ENCODE measurements at regions not wholly inside any gene's neighbourhood (a gene's known extent, or its start where the extent isn't known, plus 50 kb on each side); places are given as distances from the start of the nearest gene placed in this dataset.
"Not testable (repeated sequence)": the region's sequence is repeated elsewhere in the genome, so short reads cannot be mapped to it uniquely, and the experiment has no call there.

DNA sequence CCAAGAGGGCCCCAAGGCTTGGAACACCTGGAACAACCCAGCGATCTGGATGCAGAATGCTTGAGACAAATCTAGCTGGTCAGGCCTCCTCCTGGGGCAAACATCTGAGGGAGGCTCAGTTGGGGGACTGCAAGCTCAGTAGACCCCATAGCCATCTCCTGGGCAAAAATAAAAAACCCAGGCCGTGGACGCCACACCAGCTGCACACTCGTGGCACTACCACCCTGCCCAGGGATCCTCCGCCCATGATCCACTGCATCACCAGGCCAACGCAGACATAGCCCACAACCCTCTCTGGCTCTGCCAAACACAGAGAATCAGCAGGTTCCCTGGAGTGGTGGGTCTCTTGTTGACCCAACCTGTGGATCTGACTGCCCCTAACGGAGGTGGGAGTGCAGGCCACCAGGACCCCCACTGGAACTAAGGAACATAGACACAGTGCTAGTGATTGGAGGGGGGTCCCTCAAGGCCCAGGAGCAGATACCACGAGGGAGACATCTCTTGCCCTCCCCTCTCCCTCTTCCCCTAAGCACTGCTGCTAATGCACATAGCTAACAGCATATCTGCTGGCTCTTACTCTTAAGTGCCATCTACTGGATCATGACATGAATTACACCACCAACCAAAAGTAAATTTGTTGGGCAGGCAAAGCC, 147.2 kb downstream of the CHD1L start:
- ChIA-PET POLR2A (interaction anchor here (1.3 kb wide), 1 partner anchor 146 kb away, joined by 3 read pairs; no protein-coding TSS in a partner anchor), CTCF (interaction anchor here (0.5 to 3.1 kb wide), 9 partner anchors 9 to 816 kb away, joined by 3 to 25 read pairs (median 5); no protein-coding TSS in a partner anchor)
- DNase-seq (ENCODE audit: extremely low spot score), result peak; percentile 70
- TF ChIP-seq NFRKB (IDR thresholded peaks at IDR 0.05) (no peak), ZNF384 (IDR thresholded peaks at IDR 0.05) (no peak), TARDBP (IDR thresholded peaks at IDR 0.05) (no peak), BHLHE40 (IDR thresholded peaks at IDR 0.05; ENCODE audit: borderline replicate concordance) (no peak), SP1 (IDR thresholded peaks at IDR 0.05) (no peak)
- TF ChIP-seq, protein P1, sequence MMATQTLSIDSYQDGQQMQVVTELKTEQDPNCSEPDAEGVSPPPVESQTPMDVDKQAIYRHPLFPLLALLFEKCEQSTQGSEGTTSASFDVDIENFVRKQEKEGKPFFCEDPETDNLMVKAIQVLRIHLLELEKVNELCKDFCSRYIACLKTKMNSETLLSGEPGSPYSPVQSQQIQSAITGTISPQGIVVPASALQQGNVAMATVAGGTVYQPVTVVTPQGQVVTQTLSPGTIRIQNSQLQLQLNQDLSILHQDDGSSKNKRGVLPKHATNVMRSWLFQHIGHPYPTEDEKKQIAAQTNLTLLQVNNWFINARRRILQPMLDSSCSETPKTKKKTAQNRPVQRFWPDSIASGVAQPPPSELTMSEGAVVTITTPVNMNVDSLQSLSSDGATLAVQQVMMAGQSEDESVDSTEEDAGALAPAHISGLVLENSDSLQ (IDR thresholded peaks at IDR 0.05), result no peak

DNA sequence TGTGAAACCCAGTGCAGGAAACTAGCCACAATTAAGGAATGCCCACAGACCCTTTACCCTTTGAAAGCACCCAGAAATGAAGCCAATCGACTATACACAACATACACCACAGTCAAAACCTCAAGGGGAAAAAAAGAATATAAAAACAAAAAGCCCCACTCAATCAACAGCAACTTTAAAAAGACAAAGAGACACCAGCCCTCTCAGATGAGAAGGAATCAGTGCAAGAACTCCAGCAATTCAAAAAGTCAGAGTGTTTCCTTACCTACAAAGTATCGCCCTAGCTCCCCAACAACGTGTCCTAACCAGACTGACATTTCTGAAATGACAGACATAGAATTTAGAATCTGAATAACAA, 147.7 kb downstream of the CHD1L start:
- TF ChIP-seq, protein P1 (IDR thresholded peaks at IDR 0.05), result no peak
- no peak for TF ChIP-seq NFRKB (IDR thresholded peaks at IDR 0.05)
- TF ChIP-seq FOXA1 (IDR thresholded peaks at IDR 0.05), result no peak
- TF ChIP-seq HDGF (IDR thresholded peaks at IDR 0.05; ENCODE audit: borderline replicate concordance), result no peak
- no peak for TF ChIP-seq ARNT (IDR thresholded peaks at IDR 0.05)
- no peak for TF ChIP-seq ELF4 (IDR thresholded peaks at IDR 0.05)
- TF ChIP-seq TARDBP (IDR thresholded peaks at IDR 0.05), result no peak
- no peak for TF ChIP-seq FOXK2 (IDR thresholded peaks at IDR 0.05)
- no peak for TF ChIP-seq BHLHE40 (IDR thresholded peaks at IDR 0.05; ENCODE audit: borderline replicate concordance)
- TF ChIP-seq ZNF384 (IDR thresholded peaks at IDR 0.05), result no peak
- no peak for TF ChIP-seq CTBP1 (IDR thresholded peaks at IDR 0.05; ENCODE audit: borderline replicate concordance)
- TF ChIP-seq SP1 (IDR thresholded peaks at IDR 0.05), result no peak
- TF ChIP-seq L3MBTL2 (conservative IDR thresholded peaks at IDR 0.05), result no peak
- no peak for TF ChIP-seq LEF1 (IDR thresholded peaks at IDR 0.05; ENCODE audit: borderline replicate concordance)
- TF ChIP-seq SUZ12 (IDR thresholded peaks at IDR 0.05), result no peak
- no peak for TF ChIP-seq FOXM1 (IDR thresholded peaks at IDR 0.05; ENCODE audit: borderline replicate concordance)
- no peak for DNase-seq (ENCODE audit: extremely low spot score)
- POLR2A ChIA-PET, result no interaction called here
- CTCF ChIA-PET, result interaction anchor here (0.5 to 3.1 kb wide), 10 partner anchors 10 to 816 kb away, joined by 3 to 25 read pairs (median 4); no protein-coding TSS in a partner anchor

DNA sequence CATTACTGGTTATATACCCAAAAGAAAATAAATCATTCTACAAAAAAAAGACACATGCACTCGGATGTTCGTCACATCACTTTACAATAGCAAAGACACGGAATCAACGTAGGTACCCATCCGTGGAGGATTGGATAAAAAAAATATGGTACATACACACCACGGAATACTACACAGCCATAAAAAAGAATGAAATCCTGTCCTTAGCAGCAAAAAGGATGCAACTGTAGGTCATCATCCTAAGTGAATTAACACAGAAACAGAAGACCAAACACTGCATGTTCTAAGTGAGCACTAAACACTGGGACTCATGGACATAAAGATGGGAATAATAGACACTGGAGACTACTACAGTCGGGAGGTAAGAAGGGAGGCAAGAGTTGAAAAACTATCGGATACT, 148.6 kb downstream of the CHD1L start:
- ChIA-PET POLR2A (no interaction called here), CTCF (interaction anchor here (0.6 kb wide), 2 partner anchors 39 to 223 kb away, joined by 4 to 7 read pairs; no protein-coding TSS in a partner anchor)
- TF ChIP-seq TARDBP (IDR thresholded peaks at IDR 0.05), result no peak
- no peak for TF ChIP-seq SP1 (IDR thresholded peaks at IDR 0.05)
- TF ChIP-seq FOXA1 (IDR thresholded peaks at IDR 0.05), result no peak
- TF ChIP-seq L3MBTL2 (conservative IDR thresholded peaks at IDR 0.05), result no peak
- TF ChIP-seq ARNT (IDR thresholded peaks at IDR 0.05), result no peak
- TF ChIP-seq SUZ12 (IDR thresholded peaks at IDR 0.05), result no peak
- TF ChIP-seq LEF1 (IDR thresholded peaks at IDR 0.05; ENCODE audit: borderline replicate concordance), result no peak
- TF ChIP-seq ELF4 (IDR thresholded peaks at IDR 0.05), result no peak
- TF ChIP-seq, protein P1 (IDR thresholded peaks at IDR 0.05), result no peak
- no peak for TF ChIP-seq NFRKB (IDR thresholded peaks at IDR 0.05)
- no peak for TF ChIP-seq CTBP1 (IDR thresholded peaks at IDR 0.05; ENCODE audit: borderline replicate concordance)
- TF ChIP-seq FOXM1 (IDR thresholded peaks at IDR 0.05; ENCODE audit: borderline replicate concordance), result no peak
- no peak for TF ChIP-seq BHLHE40 (IDR thresholded peaks at IDR 0.05; ENCODE audit: borderline replicate concordance)
- no peak for TF ChIP-seq FOXK2 (IDR thresholded peaks at IDR 0.05)
- TF ChIP-seq HDGF (IDR thresholded peaks at IDR 0.05; ENCODE audit: borderline replicate concordance), result no peak
- no peak for TF ChIP-seq ZNF384 (IDR thresholded peaks at IDR 0.05)
- DNase-seq (ENCODE audit: extremely low spot score), result no peak

DNA sequence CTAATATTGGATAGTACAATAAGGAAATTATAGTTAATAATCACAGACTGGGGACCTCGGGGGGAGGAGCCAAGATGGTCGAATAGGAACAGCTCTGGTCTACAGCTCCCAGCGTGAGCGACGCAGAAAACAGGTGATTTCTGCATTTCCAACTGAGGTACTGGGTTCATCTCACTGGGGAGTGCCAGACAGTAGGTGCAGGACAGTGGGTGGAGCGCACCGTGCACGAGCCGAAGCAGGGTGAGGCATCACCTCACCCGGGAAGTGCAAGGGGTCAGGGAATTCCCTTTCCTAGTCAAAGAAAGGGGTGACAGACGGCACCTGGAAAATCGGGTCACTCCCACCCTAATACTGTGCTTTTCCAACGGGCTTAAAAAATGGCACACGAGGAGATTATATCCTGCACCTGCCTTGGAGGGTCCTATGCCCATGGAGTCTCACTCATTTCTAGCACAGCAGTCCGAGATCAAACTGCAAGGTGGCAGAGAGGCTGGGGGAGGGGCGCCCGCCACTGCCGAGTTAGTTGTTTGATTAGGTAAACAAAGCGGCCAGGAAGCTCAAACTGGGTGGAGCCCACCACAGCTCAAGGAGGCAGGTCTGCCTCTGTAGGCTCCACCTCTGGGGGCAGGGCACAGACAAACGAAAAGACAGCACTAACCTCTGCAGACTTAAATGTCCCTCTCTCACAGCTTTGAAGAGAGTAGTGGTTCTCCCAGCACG, 138.8 kb upstream of the BCL9 start:
- DNase-seq (ENCODE audit: extremely low spot score); CTCF ChIA-PET; POLR2A ChIA-PET: not testable (repeated sequence)

DNA sequence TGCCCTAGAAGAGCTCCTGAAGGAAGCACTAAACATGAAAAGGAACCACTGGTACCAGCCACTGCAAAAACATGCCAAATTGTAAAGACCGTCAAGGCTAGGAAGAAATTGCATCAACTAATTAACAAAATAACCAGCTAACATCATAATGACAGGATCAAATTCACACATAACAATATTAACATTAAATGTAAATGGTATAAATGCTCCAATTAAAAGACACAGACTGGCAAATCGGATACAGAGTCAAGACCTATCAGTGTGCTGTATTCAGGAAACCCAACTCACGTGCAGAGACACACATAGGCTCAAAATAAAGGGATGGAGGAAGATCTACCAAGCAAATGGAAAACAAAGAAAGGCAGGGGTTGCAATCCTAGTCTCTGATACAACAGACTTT, 137.0 kb upstream of the BCL9 start:
- POLR2A ChIA-PET; DNase-seq (ENCODE audit: extremely low spot score); CTCF ChIA-PET: not testable (repeated sequence)

DNA sequence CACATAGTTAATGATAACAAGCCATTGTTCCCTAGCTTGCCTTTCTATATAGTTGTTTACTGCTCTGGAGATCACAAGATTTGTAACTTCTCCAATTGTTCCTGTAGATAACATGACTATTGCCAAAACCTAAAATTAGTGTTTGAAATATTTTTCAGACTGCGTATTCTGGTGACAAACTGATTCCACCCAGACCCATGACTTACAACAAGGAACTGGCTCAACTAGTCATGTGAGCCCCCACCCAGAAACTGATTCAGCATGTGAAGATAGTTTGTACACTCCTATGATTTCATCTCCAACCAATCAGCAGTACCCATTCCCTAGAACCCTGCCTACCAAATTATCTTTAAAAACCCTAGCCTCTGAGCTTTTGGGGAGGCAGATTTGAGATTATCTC, 131.4 kb upstream of the BCL9 start:
- no peak for DNase-seq (ENCODE audit: extremely low spot score)
- POLR2A ChIA-PET, result interaction anchor here (1.3 kb wide), 1 partner anchor 13 kb away, joined by 3 read pairs; no protein-coding TSS in a partner anchor
- CTCF ChIA-PET, result no interaction called here
- TF ChIP-seq HDGF (IDR thresholded peaks at IDR 0.05; ENCODE audit: borderline replicate concordance) (no peak), FOXM1 (IDR thresholded peaks at IDR 0.05; ENCODE audit: borderline replicate concordance) (no peak), ZNF384 (IDR thresholded peaks at IDR 0.05) (no peak), L3MBTL2 (conservative IDR thresholded peaks at IDR 0.05) (no peak), SP1 (IDR thresholded peaks at IDR 0.05) (no peak), FOXA1 (IDR thresholded peaks at IDR 0.05) (no peak), CTBP1 (IDR thresholded peaks at IDR 0.05; ENCODE audit: borderline replicate concordance) (no peak), ELF4 (IDR thresholded peaks at IDR 0.05) (no peak), BHLHE40 (IDR thresholded peaks at IDR 0.05; ENCODE audit: borderline replicate concordance) (no peak), ARNT (IDR thresholded peaks at IDR 0.05) (no peak), LEF1 (IDR thresholded peaks at IDR 0.05; ENCODE audit: borderline replicate concordance) (no peak), TARDBP (IDR thresholded peaks at IDR 0.05) (no peak), NFRKB (IDR thresholded peaks at IDR 0.05) (no peak), SUZ12 (IDR thresholded peaks at IDR 0.05) (no peak), FOXK2 (IDR thresholded peaks at IDR 0.05) (no peak)
- TF ChIP-seq, protein P1 (IDR thresholded peaks at IDR 0.05), result no peak

Data from HEK293T (cell line).